ENCODE measurements at regions not wholly inside any gene's neighbourhood (a gene's known extent, or its start where the extent isn't known, plus 50 kb on each side); places are given as distances from the start of the nearest gene placed in this dataset.
"Not testable (repeated sequence)": the region's sequence is repeated elsewhere in the genome, so short reads cannot be mapped to it uniquely, and the experiment has no call there.

- TF ChIP-seq POLR2A, CTCF (IDR thresholded peaks at IDR 0.05): not testable (repeated sequence)
These were observed 356.4 kb upstream of the SPATA31A3 start for GRCh38 chr9:67348562-67349423.
